Tibial nerve (tissue), 4 donors: ENCODE measurements at regions not wholly inside any gene's neighbourhood (a gene's known extent, or its start where the extent isn't known, plus 50 kb on each side); places are given as distances from the start of the nearest gene placed in this dataset.

Experiments
- DNase-seq, 2 donors: peaks; one replicate each; pipeline ENCODE4 v3.0.0-alpha.2; 2019; ENCODE audit warnings: low spot score in 2 of 2
- H3K27ac ChIP-seq, 4 donors: fragments of 200-600 bp; sonication (generic) in 3 of 4; one replicate each; pipeline ENCODE4 v1.5.1; 2017 to 2019; ENCODE audit warnings: mild to moderate bottlenecking in 1 of 4
- H3K27me3 ChIP-seq, 2 donors: fragments of 200-600 bp; sonication (generic) in 1 of 2; one replicate each; pipeline versions ENCODE4 v1.5.1 to v1.6.0; 2017 to 2019
- H3K36me3 ChIP-seq, 3 donors: fragments of 200-600 bp; sonication (generic); one replicate each; pipeline ENCODE4 v1.5.1; 2018 to 2019
- H3K4me1 ChIP-seq, 4 donors: fragments of 200-600 bp; sonication (generic) in 3 of 4; one replicate each; pipeline ENCODE4 v1.5.1; 2017 to 2019
- H3K4me3 ChIP-seq, 4 donors: fragments of 200-600 bp; sonication (generic) in 3 of 4; one replicate each; pipeline ENCODE4 v1.5.1; 2017 to 2019; ENCODE audit warnings: mild to moderate bottlenecking in 1 of 4, moderate library complexity in 1 of 4
- H3K9me3 ChIP-seq, 4 donors: fragments of 200-600 bp; sonication (generic) in 3 of 4; one replicate each; pipeline ENCODE4 v1.5.1; 2017 to 2019
- CTCF ChIP-seq, 5 experiments: fragments of 200-600 bp in 3 of 5; fragments of 450-650 bp in 2 of 5; sonication (generic) in 3 of 5; IDR thresholded peaks; one replicate each; pipeline ENCODE4 v1.5.1; 2016 to 2019; ENCODE audit warnings: antibody characterized with exemption in 5 of 5, mild to moderate bottlenecking in 3 of 5, moderate library complexity in 2 of 5
- EP300 ChIP-seq, 2 donors: sonication (generic); formaldehyde crosslinking; IDR thresholded peaks; one replicate each; pipeline ENCODE4 v1.6.1; 2017; ENCODE audit warnings: antibody characterized with exemption in 2 of 2, mild to moderate bottlenecking in 1 of 2
- POLR2A ChIP-seq, 2 donors: fragments of 450-650 bp; IDR thresholded peaks; one replicate each; pipeline ENCODE4 v1.6.1; 2017; ENCODE audit warnings: antibody characterized with exemption in 2 of 2, mild to moderate bottlenecking in 2 of 2, moderate library complexity in 2 of 2
- WGBS, 2 donors: methylation state at CpG; one replicate each; pipeline ENCODE4 v1.1.5; 2018; 5-methylcytosine and 5-hydroxymethylcytosine counted together

DNA sequence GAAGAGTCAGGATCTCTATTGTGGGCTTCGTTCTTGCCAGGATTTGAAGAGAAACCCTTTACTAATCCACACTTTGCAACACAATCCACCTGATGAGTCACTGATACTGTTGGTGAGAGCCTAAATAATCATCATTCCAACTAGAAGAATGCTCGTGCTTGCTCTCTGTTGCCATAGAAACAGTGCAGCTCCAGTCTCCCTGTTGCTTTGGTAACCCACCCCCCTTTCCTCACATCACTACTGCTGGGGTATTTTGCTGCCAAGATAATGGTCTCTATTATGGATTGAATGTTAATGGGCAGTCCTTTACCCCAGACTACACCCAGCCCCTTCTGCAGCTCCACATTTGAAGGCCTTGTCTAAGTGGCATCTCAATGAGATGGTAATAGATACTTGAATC is 190.4 kb downstream of the ABCC12 start:
- no peaks in the 10 kb centered on the region for H3K9me3 ChIP-seq
- WGBS, 2 donors, result 22 to 30% methylated on average over 2 of the region's 2 CpGs
- H3K4me3 ChIP-seq, result no peak overlapping the region
- TF ChIP-seq EP300 (IDR thresholded peaks at IDR 0.05) (no peak), POLR2A (IDR thresholded peaks at IDR 0.05) (no peak), CTCF (IDR thresholded peaks at IDR 0.05) (no peak)
- H3K27me3 ChIP-seq, result no peaks in the 10 kb centered on the region
- DNase-seq, result no peak
- H3K4me1 ChIP-seq, result no peaks in the 10 kb centered on the region
- H3K36me3 ChIP-seq, result no peaks in the 10 kb centered on the region
- H3K27ac ChIP-seq, result no peak overlapping the region

DNA sequence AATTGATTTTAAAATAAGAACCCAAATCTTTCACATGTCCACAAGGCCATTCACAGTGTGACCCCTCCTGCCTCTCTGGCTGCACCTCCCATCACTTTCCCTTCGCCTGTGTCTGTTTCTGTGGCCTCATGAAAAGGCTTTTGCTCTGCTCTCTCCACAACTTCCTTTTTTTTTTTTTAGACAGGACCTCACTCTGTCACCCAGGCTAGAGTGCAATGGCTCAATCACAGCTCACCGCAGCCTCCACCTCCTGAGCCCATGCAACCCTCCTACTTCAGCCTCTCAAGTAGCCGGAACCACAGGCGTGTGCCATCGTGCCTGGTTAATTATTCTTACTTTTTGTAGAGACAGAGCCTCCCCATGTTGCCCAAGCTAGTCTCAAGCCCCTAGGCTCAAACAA is 197.1 kb downstream of the ABCC12 start:
- H3K36me3 ChIP-seq, result no peaks in the 10 kb centered on the region
- 85 to 89% methylated on average over 5 of the region's 5 CpGs for WGBS, 2 donors
- TF ChIP-seq CTCF (IDR thresholded peaks at IDR 0.05), result no peak
- no peaks in the 10 kb centered on the region for H3K4me1 ChIP-seq
- H3K9me3 ChIP-seq, result no peaks in the 10 kb centered on the region
- no peaks in the 10 kb centered on the region for H3K27me3 ChIP-seq
- no peak overlapping the region for H3K4me3 ChIP-seq
- no peak for DNase-seq
- no peak overlapping the region for H3K27ac ChIP-seq

DNA sequence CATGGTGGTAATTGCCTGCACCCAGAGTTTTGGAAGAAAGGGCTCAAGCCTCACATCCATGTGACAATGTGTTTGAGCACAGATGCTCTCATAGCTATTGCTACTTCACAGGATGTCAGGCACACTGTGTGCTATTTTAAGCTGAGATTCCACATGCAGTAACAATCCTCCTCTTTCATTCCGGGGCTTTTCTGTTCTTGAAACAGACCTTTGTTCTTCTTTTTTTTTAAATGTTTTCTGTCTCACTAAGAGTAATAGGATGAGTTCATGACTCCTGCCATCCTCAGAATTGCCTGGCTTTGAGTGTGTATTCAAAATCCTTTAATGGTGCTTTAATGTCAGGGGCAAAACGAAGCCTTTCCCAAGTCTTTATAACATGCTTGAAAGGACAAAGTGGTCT is 198.9 kb downstream of the ABCC12 start:
- no peak overlapping the region for H3K27ac ChIP-seq
- no peaks in the 10 kb centered on the region for H3K27me3 ChIP-seq
- no peaks in the 10 kb centered on the region for H3K4me1 ChIP-seq
- WGBS, 2 donors, result 13 to 31% methylated on average over 2 of the region's 2 CpGs
- H3K36me3 ChIP-seq, result no peaks in the 10 kb centered on the region
- no peak for DNase-seq
- no peak overlapping the region for H3K4me3 ChIP-seq
- TF ChIP-seq POLR2A (IDR thresholded peaks at IDR 0.05) (no peak), EP300 (IDR thresholded peaks at IDR 0.05) (no peak), CTCF (IDR thresholded peaks at IDR 0.05) (no peak)
- no peaks in the 10 kb centered on the region for H3K9me3 ChIP-seq

GRCh38 chr16:47949714-47950113 is 206.1 kb downstream of the ABCC12 start:
- Histone ChIP-seq H3K4me3 (no peak overlapping the region), H3K27me3 (no peaks in the 10 kb centered on the region), H3K36me3 (no peaks in the 10 kb centered on the region), H3K27ac (no peak overlapping the region), H3K9me3 (peaks cover 0 to 4% (median 0%) of the 10 kb centered on the region in 4 donors), H3K4me1 (no peaks in the 10 kb centered on the region)
- DNase-seq, result no peak
- 91 to 92% methylated on average over 9 of the region's 9 CpGs for WGBS, 2 donors
- TF ChIP-seq EP300 (IDR thresholded peaks at IDR 0.05), result no peak
- TF ChIP-seq CTCF (IDR thresholded peaks at IDR 0.05), result no peak
- TF ChIP-seq POLR2A (IDR thresholded peaks at IDR 0.05), result no peak

DNA sequence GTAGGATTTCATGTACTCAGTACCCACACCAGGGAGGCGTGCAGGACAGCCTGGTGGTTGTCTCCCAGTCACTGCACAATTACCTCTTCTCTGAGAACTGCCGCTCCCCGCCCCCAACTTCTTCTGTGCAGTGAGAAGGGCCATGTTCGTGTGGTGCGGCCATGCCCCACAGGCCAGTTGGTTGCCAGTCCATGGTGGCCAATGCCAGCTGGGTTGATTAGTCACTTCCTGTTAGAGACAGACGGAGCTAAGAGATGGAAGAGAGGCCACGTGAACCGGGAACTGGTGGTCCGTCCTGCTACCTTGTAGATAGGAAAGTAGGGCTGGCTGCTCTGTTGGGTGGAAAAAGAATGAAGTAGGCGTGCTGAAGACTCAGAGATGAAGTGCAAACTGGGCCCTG is 206.5 kb downstream of the ABCC12 start:
- no peak overlapping the region for H3K27ac ChIP-seq
- TF ChIP-seq CTCF (IDR thresholded peaks at IDR 0.05), result no peak
- no peak for TF ChIP-seq EP300 (IDR thresholded peaks at IDR 0.05)

More for the DNA sequence above, 206.5 kb downstream of the ABCC12 start:
- no peak overlapping the region for H3K4me3 ChIP-seq
- no peaks in the 10 kb centered on the region for H3K36me3 ChIP-seq
- WGBS, 2 donors, result 81 to 85% methylated on average over 10 of the region's 10 CpGs
- no peak for DNase-seq
- H3K4me1 ChIP-seq, result no peaks in the 10 kb centered on the region
- peaks cover 0 to 4% (median 0%) of the 10 kb centered on the region in 4 donors for H3K9me3 ChIP-seq
- H3K27me3 ChIP-seq, result no peaks in the 10 kb centered on the region
